HG03095 (cell line): ENCODE measurements at regions not wholly inside any gene's neighbourhood (a gene's known extent, or its start where the extent isn't known, plus 50 kb on each side); places are given as distances from the start of the nearest gene placed in this dataset.

Experiments used
- ATAC-seq: cut with Tn5 transposase; IDR thresholded peaks from one replicate; pipeline ENCODE4 v1.9.1; 2021; ENCODE audit warnings: moderate library complexity; ENCODE audit not compliant: unreplicated experiment

DNA sequence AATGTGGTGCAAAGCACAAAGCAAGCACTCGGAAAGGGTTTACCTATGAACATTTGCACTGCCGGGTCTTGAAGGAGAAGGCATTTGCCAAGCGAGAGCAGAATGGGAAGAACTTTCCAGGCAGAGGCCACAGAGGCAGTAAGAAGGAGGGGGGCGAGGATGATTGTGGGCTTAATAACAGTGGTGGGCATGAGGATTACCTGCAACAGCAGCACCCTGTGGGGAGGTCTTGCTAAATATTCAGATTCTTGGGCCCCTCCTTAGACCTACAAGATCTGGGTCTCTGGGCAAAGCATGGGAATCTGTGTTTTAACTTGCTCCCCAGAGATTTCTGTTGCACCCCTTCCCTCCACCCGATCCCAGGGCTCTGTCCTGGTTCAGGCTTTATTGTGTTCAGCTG lies 75.1 kb upstream of the ZBED5 start:
- ATAC-seq: no peak

DNA sequence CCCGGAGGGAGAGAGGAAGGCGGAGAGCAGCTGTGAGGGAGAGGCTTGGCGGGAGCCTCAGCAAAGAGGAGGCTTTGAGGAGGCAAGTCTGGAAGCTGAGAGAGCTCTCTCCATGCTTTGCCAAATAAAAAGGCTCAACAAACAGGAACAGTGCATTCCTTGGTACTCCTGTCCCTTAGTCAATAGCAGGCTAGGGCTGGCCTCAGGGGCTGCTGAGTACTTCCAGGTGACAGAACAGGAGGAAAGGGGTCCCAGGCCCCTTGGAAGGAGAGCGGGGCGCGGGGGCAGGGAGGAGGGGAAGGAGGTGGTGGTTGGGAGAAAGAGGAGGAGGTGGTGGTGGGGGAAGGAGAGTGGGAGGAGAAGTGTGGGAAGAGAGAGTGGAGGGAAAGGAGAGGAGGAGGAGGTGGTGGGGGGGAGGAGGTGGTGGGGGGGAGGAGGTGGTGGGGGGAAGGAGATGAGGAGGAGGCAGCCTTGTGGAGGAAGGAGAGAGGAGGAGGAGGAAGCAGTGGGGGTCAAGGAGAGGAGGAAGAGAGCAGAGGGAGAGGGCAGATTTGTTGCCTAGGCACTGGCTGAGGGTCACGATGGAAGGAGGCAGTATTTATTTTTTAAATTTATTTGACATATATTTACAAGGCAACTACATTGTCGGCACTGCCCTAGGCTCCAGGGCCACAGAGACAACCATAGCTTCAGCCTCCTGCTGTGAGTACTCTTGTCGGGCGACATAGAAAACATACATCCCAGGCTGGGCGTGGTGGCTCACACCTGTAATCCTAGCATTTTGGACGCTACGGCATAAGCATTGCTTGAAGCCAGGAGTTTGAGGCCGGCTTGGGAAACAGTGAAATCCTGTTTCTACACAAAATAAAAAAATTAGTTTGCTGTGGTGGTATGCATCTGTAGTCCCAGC lies 74.2 kb upstream of the ZBED5 start:
- no peak for ATAC-seq

DNA sequence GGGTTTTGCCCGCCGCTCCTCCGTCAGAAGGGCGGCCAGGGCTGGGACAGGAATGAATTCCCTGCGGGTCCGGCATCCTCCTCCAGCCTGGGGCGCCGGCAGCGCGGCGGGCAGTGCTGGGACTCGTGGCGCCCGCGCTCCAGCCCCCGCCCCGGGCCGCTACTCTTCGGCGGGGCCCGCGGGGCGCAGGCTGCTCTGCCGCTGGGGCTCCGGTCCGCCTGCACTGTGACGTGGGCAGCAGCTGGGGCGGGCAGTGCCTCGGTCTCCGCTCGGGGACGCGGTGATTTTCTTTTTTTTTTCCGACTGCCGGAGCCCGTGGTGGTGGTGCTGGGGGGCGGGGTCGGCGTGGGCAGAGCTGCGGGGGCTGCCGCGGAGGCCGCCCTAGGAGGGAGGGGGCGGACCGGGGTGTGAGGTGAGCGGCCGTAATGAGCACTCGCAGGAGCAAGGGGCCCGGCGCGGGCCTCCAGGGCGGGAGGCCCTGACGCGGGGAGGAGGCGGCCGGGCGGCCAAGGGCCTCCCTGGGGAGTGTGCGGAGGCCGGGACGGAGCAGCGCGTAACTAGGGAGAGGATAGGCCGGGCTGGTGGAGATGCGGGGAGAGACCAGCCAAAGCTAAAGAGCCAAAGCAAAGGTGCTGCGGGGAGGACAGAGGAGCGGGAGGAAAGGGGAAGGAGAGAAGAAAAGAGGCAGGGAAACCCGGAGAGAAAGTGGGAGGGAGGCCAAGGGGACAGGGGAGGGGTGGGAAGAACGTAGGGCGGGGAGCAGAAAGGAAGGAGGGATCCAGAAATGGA lies 73.3 kb upstream of the ZBED5 start:
- no peak for ATAC-seq

GRCh38 chr11:10930224-10930971 lies 72.5 kb upstream of the ZBED5 start:
- ATAC-seq: no peak

GRCh38 chr11:10927538-10927937 lies 69.7 kb upstream of the ZBED5 start:
- ATAC-seq: no peak

DNA sequence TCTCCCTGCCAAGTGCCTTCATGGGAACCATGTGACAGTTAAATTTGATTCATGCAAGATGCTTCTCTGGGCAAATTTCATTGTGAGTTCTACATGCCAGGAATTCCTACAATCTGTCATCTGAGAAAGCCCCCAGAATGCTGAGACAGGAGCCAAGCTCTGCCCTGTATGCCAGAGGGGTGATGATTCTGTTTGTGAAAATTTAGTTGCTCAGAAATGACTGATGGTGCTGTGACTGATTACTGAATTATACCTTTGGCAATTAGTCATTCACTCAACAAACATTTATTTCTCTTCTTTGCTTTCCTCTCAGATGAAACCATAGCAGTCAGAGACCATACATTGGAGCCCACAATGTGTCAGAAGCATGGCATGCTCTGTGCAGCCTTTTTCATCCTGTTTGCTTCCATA lies 69.0 kb upstream of the ZBED5 start:
- ATAC-seq: no peak

DNA sequence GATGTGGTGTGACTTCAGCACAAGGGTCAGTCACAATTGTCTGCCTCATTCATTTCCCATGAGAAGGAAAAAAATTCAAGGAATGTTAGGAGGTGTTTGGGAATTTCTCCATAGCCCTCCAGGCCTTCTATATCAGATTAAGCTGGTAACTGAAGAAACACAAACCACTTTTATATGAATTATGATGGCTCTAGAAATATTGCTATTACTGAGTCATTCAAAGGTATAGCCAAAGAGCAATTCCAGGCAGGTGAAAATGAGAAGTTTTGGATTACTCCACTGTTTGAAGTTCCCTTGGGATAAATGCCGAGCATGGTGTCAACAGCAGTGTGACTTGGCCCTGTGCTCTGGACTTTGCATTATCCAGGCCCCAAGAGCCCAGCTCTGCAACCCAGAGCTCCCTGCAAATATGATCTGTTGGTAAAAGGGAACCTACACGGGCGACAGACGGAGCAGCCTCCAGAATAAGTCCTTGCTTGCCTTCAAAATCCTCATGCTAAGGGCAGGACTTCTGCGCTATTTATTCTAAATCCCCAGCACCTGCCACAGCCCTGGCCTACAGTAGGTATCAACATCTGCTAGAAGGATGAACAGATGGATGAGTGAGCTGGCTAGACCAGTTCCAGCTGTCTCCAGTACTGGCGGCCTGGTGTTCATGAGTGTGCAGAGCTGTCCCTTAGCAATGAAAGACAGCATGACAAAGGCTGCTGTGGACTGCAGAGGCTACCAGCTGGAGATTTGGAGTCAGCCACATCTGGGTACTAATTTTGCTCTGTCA lies 67.5 kb upstream of the ZBED5 start:
- no peak for ATAC-seq

DNA sequence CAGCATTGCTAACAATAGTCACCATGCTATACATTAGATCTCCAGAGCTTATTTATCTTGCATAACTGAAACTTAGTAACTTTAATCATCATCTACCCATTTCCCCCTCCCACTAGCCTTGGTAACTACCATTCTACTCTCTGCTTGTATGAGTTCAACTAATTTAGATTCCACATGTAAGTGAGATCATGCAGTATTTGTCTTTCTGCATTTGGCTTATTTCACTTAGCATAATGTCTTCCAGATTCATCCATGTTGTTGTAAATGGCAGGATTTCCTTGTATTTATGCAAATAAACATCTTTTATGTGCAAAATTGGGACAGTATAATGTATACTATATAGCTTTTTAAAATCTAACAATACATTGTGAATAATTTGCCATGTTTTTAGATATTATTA lies 66.0 kb upstream of the ZBED5 start:
- no peak for ATAC-seq

DNA sequence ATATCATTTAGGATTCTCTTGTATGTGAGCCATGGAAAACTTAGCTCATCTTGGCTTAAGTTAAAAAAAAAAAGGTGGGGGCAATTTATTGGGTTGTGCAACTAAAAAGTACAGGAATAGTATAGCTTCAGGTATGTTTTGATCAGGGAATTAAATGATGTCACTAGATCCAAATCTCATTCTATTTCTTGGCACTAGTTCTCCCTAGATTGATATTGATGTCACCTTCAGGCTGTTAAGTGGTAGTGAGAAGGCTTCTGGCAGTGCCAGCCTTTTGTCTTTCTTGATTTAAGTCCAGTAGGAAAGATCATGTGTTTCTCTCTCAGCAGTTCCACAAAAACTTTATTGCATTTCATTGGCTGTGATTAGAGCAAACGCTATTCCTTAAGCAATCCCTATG lies 65.0 kb upstream of the ZBED5 start:
- no peak for ATAC-seq

- no peak for ATAC-seq
These were observed 63.0 kb upstream of the ZBED5 start for GRCh38 chr11:10920875-10921274.

GRCh38 chr11:10920205-10920604 lies 62.4 kb upstream of the ZBED5 start:
- no peak for ATAC-seq

DNA sequence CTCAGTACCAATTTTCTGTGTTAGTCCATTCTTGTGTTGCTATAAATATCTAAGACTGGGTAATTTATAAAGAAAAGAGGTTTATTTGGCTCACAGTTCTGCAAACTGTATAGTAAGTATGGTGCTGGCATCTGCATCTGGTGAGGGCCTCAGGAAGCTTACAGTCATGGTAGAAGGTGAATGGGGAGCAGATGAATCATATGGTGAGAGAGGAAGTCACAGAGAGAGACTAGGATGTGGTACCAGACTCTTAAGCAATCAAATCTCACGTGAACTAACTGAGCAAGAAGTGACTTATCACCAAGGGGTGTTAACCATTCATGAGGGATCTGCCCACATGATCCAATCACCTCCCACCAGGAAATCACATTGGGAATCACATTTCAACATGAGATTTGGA lies 60.8 kb upstream of the ZBED5 start:
- ATAC-seq: no peak

- ATAC-seq: no peak
These were observed 60.4 kb upstream of the ZBED5 start for GRCh38 chr11:10918275-10918674.

DNA sequence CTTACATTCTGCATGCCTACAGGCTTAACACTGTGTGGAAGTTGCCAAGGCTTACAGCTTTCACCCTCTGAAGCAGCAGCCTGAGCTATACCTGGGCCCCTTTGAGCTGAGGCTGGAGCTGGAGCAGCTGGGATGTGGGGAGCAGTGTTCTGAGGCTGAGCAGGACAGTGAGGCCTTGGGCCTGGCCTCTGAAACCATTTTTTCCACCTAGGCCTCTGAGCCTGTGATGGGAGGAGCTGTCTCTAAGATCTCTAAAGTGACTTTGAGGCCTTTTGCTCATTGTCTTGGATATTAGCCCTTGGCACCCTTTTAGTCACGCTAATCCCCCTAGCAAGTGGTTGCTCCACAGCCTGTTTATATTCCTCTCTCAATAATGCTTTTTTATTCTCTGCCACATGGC lies 59.9 kb upstream of the ZBED5 start:
- ATAC-seq: no peak

DNA sequence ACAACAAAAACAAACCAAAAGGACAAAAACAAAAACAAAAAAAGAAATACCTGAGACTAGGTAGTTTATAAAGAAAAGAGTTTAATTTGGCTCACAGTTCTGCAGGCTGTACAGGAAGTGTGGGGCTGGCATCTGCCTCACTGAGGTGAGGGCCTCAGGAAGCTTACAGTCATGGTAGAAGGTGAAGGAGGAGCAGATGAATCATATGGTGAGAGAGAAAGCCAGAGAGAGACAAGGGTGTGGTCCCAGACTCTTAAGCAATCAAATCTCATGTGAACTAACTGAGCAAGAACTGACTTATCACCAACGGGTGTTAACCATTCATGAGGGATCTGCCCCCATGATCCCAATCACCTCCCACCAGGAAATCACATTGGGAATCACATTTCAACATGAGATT lies 58.8 kb upstream of the ZBED5 start:
- no peak for ATAC-seq

DNA sequence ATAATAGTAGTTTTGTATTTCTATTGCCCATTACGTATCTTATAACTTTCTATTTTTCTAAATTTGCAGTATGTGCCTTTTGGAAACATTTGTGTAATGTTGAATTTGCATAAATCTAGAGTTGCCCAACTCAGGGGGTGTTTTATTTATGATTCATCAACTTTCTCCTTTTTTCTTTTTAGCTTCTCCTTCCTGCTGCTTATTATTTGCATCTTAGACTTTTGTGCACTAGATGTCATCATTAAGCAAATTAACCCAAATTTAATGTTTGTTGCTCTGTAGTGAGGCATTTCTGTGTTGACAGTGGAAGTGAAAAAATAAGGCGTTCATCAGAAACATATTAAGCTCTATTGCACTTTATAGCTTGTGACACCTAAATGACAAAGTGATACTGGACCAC lies 56.2 kb upstream of the ZBED5 start:
- no peak for ATAC-seq

GRCh38 chr11:10913075-10913474 lies 55.2 kb upstream of the ZBED5 start:
- no peak for ATAC-seq

DNA sequence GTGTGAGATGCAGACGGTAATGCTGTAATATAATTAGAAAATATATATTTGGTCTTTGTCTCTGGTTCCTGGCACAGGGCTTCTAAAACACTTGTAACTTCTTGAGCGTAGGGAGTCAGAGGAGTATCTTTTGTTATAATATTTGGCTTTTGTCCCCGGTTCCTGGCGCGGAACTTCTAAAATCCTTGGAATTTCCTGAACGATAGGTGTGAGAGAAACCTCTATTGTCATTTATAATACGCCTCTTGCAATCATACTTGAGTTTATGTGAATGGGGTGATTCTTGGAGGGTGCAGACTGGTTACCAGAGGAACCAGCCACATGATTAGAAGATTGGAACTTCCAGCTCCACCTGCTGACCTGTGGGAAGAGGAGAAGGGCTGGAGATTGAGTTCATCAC lies 54.1 kb upstream of the ZBED5 start:
- no peak for ATAC-seq

DNA sequence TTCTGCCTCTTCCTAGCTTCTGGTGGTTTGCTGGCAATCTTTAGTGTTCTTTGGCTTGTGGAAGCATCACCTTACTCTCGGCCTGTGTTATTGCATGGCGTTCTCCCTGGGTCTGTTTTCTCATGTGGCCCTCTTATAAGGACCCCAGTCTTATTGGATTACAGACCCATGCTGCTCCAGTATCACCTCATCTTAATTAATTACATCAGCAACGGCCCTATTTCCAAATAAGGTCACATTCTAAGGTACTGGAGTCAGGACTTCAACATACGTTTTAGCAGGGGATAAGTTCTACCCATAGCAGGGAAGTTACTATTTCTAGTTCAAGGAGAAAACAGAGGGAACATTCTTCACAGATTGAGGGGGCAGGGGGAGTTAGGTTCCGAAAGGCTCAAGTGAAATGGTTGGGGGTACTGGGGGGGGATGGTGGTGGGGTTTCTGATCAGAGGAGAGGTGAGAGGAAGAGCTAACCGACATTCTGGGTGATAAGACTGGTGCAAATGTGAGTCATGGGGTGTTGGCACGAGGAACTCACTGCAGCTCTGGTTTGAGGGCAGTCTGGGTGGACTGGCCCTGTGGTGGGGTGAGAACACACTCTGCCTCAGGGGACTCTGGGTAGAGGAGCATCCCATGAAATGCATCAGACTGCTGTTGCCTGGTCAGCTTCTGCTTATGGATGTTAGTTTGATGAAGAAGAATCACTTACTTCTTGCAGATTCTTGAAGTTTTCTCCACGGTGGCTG lies 51.5 kb upstream of the ZBED5 start:
- no peak for ATAC-seq
